WERI-Rb-1 (cell line): ENCODE measurements at regions not wholly inside any gene's neighbourhood (a gene's known extent, or its start where the extent isn't known, plus 50 kb on each side); places are given as distances from the start of the nearest gene placed in this dataset.

Experiments used
- DNase-seq: peaks from one replicate; pipeline ENCODE4 v3.0.0-alpha.2; 2020
- H3K27ac ChIP-seq: fragments of 250-450 bp; sonication (Bioruptor Pico); 2 replicates; pipeline ENCODE4 v1.5.1; 2020; ENCODE audit warnings: mild to moderate bottlenecking, moderate library complexity
- H3K27me3 ChIP-seq: fragments of 250-450 bp; sonication (Bioruptor Pico); 2 replicates; pipeline ENCODE4 v1.5.1; 2021; ENCODE audit warnings: mild to moderate bottlenecking, low read depth, moderate library complexity; ENCODE audit not compliant: insufficient read depth, severe bottlenecking
- H3K36me3 ChIP-seq: fragments of 250-450 bp; sonication (Bioruptor Pico); 2 replicates; pipeline ENCODE4 v1.5.1; 2020; ENCODE audit warnings: mild to moderate bottlenecking, moderate library complexity
- H3K4me3 ChIP-seq: 2 replicates; pipeline ENCODE4 v1.5.1; 2011; ENCODE audit warnings: low read depth, mild to moderate bottlenecking, control low read depth, low read length
- H3K9me3 ChIP-seq: fragments of 250-450 bp; sonication (Bioruptor Pico); 2 replicates; pipeline ENCODE4 v1.5.1; 2021; ENCODE audit warnings: mild to moderate bottlenecking, moderate library complexity; ENCODE audit not compliant: severe bottlenecking
- TF ChIP-seq, protein P1 (sequence below): IDR thresholded peaks from 2 replicates; pipeline ENCODE4 v1.5.1; 2011; ENCODE audit warnings: low read depth, mild to moderate bottlenecking, control low read depth, inconsistent platforms, low read length

DNA sequence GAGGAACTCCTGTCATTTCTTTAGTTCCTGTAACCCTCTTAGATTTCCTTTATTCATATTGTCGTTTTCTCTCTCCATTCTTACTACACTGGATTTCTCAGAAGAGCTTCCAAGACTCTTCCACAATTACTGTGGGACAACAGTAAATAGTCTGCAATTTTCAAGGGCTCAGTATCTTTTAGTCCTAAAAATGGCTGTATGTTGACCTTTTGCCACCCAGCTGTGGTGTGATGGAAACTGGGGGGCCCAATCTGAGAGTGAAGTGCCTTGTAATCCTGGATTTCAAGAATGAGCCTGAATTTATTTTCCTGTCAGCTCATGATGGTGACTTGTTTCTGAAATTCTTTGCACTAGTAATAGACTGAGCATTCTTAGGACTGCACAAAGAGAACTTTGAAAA, 277.6 kb upstream of the RASGRP1 start:
- DNase-seq: no peak
- Histone ChIP-seq H3K27ac (no peak overlapping the region), H3K9me3 (no peaks in the 10 kb centered on the region), H3K27me3 (no peaks in the 10 kb centered on the region), H3K4me3 (no peak overlapping the region), H3K36me3 (no peaks in the 10 kb centered on the region)
- TF ChIP-seq, protein P1, sequence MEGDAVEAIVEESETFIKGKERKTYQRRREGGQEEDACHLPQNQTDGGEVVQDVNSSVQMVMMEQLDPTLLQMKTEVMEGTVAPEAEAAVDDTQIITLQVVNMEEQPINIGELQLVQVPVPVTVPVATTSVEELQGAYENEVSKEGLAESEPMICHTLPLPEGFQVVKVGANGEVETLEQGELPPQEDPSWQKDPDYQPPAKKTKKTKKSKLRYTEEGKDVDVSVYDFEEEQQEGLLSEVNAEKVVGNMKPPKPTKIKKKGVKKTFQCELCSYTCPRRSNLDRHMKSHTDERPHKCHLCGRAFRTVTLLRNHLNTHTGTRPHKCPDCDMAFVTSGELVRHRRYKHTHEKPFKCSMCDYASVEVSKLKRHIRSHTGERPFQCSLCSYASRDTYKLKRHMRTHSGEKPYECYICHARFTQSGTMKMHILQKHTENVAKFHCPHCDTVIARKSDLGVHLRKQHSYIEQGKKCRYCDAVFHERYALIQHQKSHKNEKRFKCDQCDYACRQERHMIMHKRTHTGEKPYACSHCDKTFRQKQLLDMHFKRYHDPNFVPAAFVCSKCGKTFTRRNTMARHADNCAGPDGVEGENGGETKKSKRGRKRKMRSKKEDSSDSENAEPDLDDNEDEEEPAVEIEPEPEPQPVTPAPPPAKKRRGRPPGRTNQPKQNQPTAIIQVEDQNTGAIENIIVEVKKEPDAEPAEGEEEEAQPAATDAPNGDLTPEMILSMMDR: no peak

DNA sequence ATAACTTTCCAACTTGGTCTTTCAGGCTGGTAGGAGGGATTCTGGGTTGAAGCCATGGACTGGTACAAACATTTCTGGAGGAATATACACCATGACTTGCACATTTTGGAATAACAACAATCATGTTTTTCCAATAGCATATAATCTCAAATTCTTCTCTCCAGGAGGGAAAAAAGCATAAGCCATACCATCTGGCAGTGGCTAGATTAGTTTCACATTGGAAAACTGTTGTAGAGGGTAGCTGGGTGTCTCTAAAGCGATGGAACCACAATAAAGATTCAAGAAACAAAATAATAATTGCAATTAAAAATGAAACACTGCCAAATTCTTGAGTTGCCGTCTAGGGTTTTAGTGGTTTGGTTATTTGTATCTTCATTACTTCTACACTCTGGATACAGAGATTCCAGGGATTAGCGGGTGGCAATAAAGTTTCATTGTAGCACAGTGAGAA, 278.5 kb upstream of the RASGRP1 start:
- Histone ChIP-seq H3K27ac (no peak overlapping the region), H3K36me3 (no peaks in the 10 kb centered on the region), H3K9me3 (no peaks in the 10 kb centered on the region), H3K4me3 (no peak overlapping the region), H3K27me3 (no peaks in the 10 kb centered on the region)
- DNase-seq: no peak
- TF ChIP-seq, protein P1: no peak

DNA sequence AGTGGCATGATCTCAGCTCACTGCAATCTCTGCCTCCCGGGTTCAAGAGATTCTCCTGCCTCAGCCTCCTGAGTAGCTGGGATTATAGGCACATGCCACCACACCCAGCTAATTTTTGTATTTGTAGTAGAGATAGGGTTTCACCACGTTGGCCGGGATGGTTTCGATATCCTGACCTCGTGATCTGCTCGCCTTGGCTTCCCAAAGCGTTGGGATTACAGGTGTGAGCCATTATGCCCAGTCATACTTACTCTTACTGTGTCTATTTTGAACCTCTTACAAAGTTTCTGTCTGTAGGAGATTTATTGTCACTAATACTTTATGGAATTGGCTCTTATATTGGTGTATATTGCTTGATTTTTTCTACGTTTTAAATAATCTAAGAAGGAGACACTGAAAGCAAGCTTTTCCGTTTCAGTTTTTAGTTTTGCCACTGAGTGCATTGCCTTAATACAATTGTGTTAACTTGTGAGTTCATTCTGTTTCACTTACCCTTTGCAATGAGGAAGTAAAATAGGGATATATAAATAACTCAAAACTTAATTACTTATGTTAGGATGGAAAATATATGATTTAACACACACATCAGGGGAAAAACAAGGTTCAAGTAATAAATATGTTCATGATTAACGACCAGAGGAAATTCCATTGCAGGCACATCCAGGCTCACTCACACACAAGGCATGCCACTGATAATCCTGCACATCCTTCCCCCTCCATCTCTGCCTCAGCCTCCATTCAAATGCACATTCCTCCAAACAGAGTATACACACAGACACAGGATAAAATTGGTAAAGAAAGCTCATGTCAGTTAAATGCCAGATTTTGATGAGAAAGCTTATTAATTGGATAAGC, 279.3 kb upstream of the RASGRP1 start:
- TF ChIP-seq, protein P1: no peak
- Histone ChIP-seq H3K27ac (no peak overlapping the region), H3K27me3 (no peaks in the 10 kb centered on the region), H3K4me3 (no peak overlapping the region), H3K36me3 (no peaks in the 10 kb centered on the region), H3K9me3 (no peaks in the 10 kb centered on the region)
- no peak for DNase-seq

DNA sequence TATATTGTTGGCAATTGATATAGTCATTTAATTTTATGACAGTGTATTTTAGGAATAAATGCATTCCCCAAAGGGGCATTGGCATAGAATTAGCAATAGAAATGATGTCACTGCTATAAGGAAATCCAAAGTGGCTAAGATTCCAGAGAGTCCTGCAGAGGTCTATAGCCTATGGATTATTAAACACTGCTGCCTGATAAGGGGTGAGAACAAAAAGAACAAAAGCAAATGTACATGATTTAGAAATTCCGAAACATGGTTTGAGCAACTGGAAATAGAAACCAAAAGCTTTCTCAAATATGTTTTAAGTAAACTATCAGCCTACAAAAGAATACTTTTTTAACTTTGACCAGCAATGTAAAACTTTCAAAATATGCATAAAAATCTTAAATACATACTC, 280.1 kb upstream of the RASGRP1 start:
- no peaks in the 10 kb centered on the region for H3K36me3 ChIP-seq
- no peaks in the 10 kb centered on the region for H3K27me3 ChIP-seq
- DNase-seq: no peak
- H3K9me3 ChIP-seq: no peaks in the 10 kb centered on the region
- TF ChIP-seq, protein P1: no peak
- H3K4me3 ChIP-seq: no peak overlapping the region
- H3K27ac ChIP-seq: no peak overlapping the region

DNA sequence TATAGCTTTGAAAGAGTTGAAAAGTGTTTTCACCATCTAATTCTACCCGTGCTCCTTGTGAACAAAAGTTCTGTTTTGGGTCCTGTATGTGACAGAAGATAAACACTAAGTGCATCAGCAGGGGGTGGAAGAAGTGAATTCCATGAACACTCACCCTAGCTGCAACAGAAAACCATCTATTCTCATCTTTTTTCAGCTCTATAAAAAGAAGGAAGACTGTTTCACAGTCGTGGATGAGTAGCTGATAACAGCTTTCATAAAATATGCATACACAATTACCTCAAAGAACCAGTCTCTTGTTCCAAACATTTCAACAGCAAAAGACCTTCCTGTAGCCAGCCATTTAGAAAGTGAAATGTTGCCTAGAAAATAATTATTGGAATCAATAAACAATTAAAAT, 281.7 kb upstream of the RASGRP1 start:
- H3K36me3 ChIP-seq: no peaks in the 10 kb centered on the region
- H3K9me3 ChIP-seq: no peaks in the 10 kb centered on the region
- no peak overlapping the region for H3K4me3 ChIP-seq
- DNase-seq: no peak
- no peak overlapping the region for H3K27ac ChIP-seq
- TF ChIP-seq, protein P1: no peak
- H3K27me3 ChIP-seq: no peaks in the 10 kb centered on the region
